GM12865 (cell line): ENCODE measurements at regions not wholly inside any gene's neighbourhood (a gene's known extent, or its start where the extent isn't known, plus 50 kb on each side); places are given as distances from the start of the nearest gene placed in this dataset.

ENCODE experiments used
- DNase-seq: peaks from one replicate; pipeline ENCODE4 v3.0.0; 2010; ENCODE audit warnings: low read depth
- H3K4me3 ChIP-seq: 2 replicates; pipeline ENCODE4 v1.5.1; 2011; ENCODE audit warnings: mild to moderate bottlenecking, low read depth, low read length, control low read depth
- TF ChIP-seq, protein P1 (sequence below): IDR thresholded peaks from 2 replicates; pipeline ENCODE4 v1.5.1; 2011; ENCODE audit warnings: low read length, control low read depth, low read depth, inconsistent platforms; ENCODE audit not compliant: insufficient read depth; ENCODE audit errors: missing control alignments

DNA sequence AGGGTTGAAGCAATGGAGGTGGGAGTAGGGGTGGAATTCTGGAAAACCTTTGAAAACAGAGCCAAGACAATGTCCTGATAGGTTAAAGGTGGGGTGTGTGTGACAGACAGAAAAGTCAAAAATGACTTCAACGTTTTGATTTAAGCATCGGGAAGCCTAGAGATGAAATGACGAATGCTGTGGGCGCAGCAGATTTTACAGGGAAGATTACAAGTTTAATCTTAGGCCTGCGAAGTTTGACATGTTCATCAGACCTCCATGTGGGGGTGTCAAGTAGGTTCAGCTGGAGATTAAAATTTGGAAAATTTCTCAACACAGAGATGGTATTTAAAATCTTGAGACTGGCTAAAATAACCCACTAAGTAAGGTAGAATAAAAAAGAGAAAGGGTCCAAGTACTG, 453.3 kb downstream of the TXNL1 start:
- TF ChIP-seq, protein P1, sequence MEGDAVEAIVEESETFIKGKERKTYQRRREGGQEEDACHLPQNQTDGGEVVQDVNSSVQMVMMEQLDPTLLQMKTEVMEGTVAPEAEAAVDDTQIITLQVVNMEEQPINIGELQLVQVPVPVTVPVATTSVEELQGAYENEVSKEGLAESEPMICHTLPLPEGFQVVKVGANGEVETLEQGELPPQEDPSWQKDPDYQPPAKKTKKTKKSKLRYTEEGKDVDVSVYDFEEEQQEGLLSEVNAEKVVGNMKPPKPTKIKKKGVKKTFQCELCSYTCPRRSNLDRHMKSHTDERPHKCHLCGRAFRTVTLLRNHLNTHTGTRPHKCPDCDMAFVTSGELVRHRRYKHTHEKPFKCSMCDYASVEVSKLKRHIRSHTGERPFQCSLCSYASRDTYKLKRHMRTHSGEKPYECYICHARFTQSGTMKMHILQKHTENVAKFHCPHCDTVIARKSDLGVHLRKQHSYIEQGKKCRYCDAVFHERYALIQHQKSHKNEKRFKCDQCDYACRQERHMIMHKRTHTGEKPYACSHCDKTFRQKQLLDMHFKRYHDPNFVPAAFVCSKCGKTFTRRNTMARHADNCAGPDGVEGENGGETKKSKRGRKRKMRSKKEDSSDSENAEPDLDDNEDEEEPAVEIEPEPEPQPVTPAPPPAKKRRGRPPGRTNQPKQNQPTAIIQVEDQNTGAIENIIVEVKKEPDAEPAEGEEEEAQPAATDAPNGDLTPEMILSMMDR: no peak
- H3K4me3 ChIP-seq: no peak overlapping the region
- DNase-seq: no peak

DNA sequence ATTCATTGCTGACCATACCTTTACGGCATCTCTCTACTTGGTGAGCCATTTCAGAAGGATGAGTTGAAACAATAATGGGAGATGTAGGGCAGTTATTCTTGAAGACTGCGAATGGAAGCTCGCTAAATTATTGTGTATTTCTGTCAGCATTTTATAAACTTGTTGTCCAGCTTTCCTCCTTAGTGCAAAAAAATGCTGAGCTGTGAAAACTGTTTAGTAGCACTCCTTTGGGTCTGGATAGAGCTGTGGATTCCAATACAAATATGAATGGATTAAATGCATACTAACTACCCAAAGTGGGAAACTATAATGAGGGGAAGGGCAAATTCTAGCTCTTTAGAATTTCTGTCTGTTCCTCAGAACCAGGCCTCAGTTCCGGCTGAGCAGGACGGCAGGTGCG, 461.6 kb downstream of the TXNL1 start:
- H3K4me3 ChIP-seq: no peak overlapping the region
- no peak for DNase-seq
- TF ChIP-seq, protein P1: no peak

DNA sequence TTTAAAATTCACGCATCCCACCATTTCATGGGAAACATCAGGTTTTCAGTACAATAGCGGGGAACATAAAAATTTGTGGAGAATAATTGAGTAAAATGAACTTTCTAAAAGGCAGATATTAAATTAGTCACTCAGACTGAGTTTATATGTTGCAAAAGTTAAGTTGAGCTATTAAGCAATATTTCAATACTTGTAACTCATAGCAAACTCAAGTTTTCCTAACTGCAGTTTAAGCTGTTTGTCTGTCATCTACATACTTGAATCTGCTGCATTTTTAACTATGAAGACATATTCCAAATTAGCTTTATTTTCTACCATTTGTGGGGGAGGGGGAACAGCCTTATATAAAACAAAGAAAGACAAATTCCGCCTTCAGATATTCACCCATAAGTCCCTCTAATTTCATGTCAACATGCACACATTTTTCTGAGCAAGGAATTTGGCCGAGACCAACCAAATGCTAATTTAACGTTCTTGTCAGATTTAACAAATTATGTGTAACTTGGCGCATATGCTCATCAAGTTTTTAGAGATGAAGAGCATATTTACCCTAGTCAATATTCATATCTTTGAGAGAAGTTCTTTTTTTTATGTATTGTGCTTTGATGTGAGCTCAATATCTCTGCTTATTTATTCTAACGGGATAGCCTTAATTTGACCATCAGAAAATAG, 462.9 kb downstream of the TXNL1 start:
- TF ChIP-seq, protein P1: no peak
- H3K4me3 ChIP-seq: no peak overlapping the region
- no peak for DNase-seq

DNA sequence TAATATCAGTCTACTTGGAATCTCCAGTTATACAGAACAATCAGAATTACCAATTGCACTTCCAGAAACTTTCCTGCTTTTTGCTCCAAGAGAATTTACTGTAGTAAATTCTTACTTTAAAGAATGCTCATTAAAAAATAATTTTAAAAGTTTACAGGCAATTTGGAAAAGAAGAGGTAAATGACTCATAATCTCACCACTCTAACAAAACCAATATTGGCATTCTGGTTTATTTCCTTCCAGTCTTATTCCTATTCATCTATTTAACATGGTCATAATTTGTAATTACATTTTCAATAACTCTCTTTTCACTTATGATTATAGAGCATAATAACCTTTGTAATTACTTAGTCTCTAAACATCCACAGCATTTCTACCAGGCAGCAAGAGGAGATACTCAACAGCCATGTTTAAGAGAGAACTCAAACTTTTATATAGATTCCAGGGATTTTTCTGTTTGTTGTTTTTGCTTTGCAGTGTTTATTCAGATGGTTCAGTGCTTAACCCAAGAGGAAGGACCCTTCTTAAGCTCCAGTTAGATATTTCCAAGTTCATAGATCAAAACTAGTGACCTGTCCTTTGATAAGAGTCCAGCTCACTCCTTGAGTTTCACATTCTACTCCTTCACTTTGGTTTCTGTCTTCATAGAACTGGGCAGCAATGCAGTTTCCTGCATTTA, 464.7 kb downstream of the TXNL1 start:
- no peak for DNase-seq
- no peak overlapping the region for H3K4me3 ChIP-seq
- TF ChIP-seq, protein P1: no peak

DNA sequence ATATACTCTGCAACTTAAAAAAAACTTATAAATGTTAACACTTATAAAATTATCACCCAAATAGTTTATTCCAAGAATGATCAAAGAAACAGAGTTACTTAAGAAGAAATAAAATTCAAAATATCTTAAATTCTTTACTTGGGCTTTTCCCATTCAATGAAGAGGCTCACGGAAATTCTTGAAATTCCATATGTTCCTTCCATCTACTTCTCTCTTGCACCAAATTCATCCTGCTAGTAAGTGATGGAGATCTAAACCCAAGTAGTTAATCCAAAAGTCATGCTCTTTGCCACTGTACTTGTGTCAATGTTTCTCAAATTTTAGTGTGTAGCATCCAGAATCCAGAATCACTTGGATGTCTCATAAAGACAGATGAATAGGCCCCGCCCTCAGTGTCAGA, 465.9 kb downstream of the TXNL1 start:
- DNase-seq: no peak
- no peak overlapping the region for H3K4me3 ChIP-seq
- TF ChIP-seq, protein P1: no peak

DNA sequence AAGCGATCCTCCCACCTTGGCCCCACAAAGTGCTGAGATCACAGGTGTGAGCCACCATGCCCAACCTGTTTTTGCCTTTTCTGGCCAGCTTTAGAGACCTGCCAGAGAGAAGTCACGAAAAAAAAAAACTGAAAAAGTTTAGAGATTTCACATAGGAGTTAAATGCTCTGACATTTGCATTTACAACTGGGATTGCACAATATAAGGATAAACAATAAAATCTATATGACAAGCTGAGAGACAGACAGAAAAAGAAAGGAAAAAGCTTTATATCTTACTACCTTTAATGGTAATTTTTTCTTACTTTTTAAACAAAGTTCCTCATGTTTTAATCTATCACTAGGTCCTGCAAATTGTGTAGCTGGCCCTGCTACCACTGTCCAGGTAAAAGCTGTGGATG, 466.5 kb downstream of the TXNL1 start:
- DNase-seq: no peak
- TF ChIP-seq, protein P1: no peak
- H3K4me3 ChIP-seq: no peak overlapping the region
